Astrocyte (in vitro differentiated cells and primary cell): ENCODE measurements at regions not wholly inside any gene's neighbourhood (a gene's known extent, or its start where the extent isn't known, plus 50 kb on each side); places are given as distances from the start of the nearest gene placed in this dataset.

Source experiments
- DNase-seq: peaks from one replicate; pipeline ENCODE4 v3.0.0-alpha.2; 2010; ENCODE audit warnings: low read depth
- FAIRE-seq: peaks from 2 replicates; lab custom pipeline; 2011; peaks lifted over from hg19 to GRCh38; lab: Jason Lieb, UNC
- H2AFZ ChIP-seq: 2 replicates; pipeline ENCODE4 v1.6.0; 2012; ENCODE audit warnings: low read depth, low read length, inconsistent platforms
- H3K27ac ChIP-seq: 2 replicates; pipeline ENCODE4 v1.5.1; 2011; ENCODE audit warnings: low read depth, low read length, inconsistent platforms
- H3K27me3 ChIP-seq: 2 replicates; pipeline ENCODE4 v1.6.0; 2011; ENCODE audit warnings: low read length, inconsistent platforms; ENCODE audit not compliant: insufficient read depth
- H3K36me3 ChIP-seq: 2 replicates; pipeline ENCODE4 v1.5.1; 2011; ENCODE audit warnings: low read length, inconsistent platforms; ENCODE audit not compliant: insufficient read depth
- H3K4me1 ChIP-seq: 2 replicates; pipeline ENCODE4 v1.5.1; 2011; ENCODE audit warnings: low read length, inconsistent platforms; ENCODE audit not compliant: insufficient read depth
- H3K4me2 ChIP-seq: 2 replicates; pipeline ENCODE4 v1.6.0; 2012; ENCODE audit warnings: low read length, inconsistent platforms
- H3K4me3 ChIP-seq: 2 replicates; pipeline ENCODE4 v1.5.1; 2011; ENCODE audit warnings: low read depth, mild to moderate bottlenecking, low read length, inconsistent platforms; ENCODE audit not compliant: insufficient read depth
- H3K79me2 ChIP-seq: 2 replicates; pipeline ENCODE4 v1.6.0; 2012; ENCODE audit warnings: mild to moderate bottlenecking, low read length, inconsistent platforms; ENCODE audit not compliant: insufficient read depth
- H3K9ac ChIP-seq: 2 replicates; pipeline ENCODE4 v1.6.0; 2012; ENCODE audit warnings: mild to moderate bottlenecking, low read length, inconsistent platforms
- H3K9me3 ChIP-seq: 2 replicates; pipeline ENCODE4 v1.5.1; 2012; ENCODE audit warnings: low read depth, mild to moderate bottlenecking, low read length, inconsistent platforms; ENCODE audit not compliant: insufficient read depth
- H4K20me1 ChIP-seq: 2 replicates; pipeline ENCODE4 v1.6.0; 2012; ENCODE audit warnings: low read length, inconsistent platforms; ENCODE audit not compliant: insufficient read depth
- H3K27ac Mint-ChIP-seq: one replicate; pipeline ENCODE4 v1.8.0; 2021; ENCODE audit warnings: mild to moderate bottlenecking, mixed read lengths; ENCODE audit not compliant: unreplicated experiment
- H3K27me3 Mint-ChIP-seq: one replicate; pipeline ENCODE4 v1.8.0; 2021; ENCODE audit warnings: low read depth, mixed read lengths; ENCODE audit not compliant: unreplicated experiment
- H3K36me3 Mint-ChIP-seq: one replicate; pipeline ENCODE4 v1.8.0; 2021; ENCODE audit warnings: low read depth, mixed read lengths; ENCODE audit not compliant: unreplicated experiment
- H3K4me1 Mint-ChIP-seq: one replicate; pipeline ENCODE4 v1.8.0; 2021; ENCODE audit warnings: low read depth, mixed read lengths; ENCODE audit not compliant: unreplicated experiment
- H3K4me3 Mint-ChIP-seq: one replicate; pipeline ENCODE4 v1.8.0; 2021; ENCODE audit warnings: mild to moderate bottlenecking, moderate library complexity, mixed read lengths; ENCODE audit not compliant: unreplicated experiment
- H3K9me3 Mint-ChIP-seq: one replicate; pipeline ENCODE4 v1.8.0; 2021; ENCODE audit warnings: mild to moderate bottlenecking, mixed read lengths; ENCODE audit not compliant: unreplicated experiment
- EZH2 ChIP-seq: IDR thresholded peaks from 2 replicates; pipeline ENCODE4 v1.6.1; 2012; ENCODE audit warnings: mild to moderate bottlenecking, low read length, inconsistent platforms; ENCODE audit not compliant: insufficient read depth
- TF ChIP-seq, protein P1 (sequence below): IDR thresholded peaks from 2 replicates; pipeline ENCODE4 v1.5.1; 2011; ENCODE audit warnings: low read depth, mild to moderate bottlenecking, inconsistent platforms, low read length, moderate library complexity; ENCODE audit not compliant: insufficient read depth

- Mint-ChIP-seq H3K4me1 (no peaks in the 10 kb centered on the region), H3K27me3 (peaks cover 60% of the 10 kb centered on the region), H3K9me3 (no peaks in the 10 kb centered on the region), H3K4me3 (no peak overlapping the region), H3K36me3 (peaks cover 2% of the 10 kb centered on the region), H3K27ac (peak overlapping the region; percentile 38)
- no peaks in the 10 kb centered on the region for H4K20me1 ChIP-seq
- H2AFZ ChIP-seq: no peak overlapping the region
- no peaks in the 10 kb centered on the region for H3K4me1 ChIP-seq
- DNase-seq (no peak), FAIRE-seq (no peak)
- peaks cover 9% of the 10 kb centered on the region for H3K27me3 ChIP-seq
- TF ChIP-seq EZH2: no peak
- H3K36me3 ChIP-seq: no peaks in the 10 kb centered on the region
- H3K4me2 ChIP-seq: no peak overlapping the region
- no peaks in the 10 kb centered on the region for H3K9me3 ChIP-seq
- no peak overlapping the region for H3K9ac ChIP-seq
- no peak overlapping the region for H3K27ac ChIP-seq
- H3K79me2 ChIP-seq: no peaks in the 10 kb centered on the region
- H3K4me3 ChIP-seq: no peak overlapping the region
Observed at GRCh38 chr22:22424956-22425355, 83.6 kb downstream of the ZNF280B start.

- Histone ChIP-seq H3K4me3 (no peak overlapping the region), H3K4me2 (no peak overlapping the region), H3K36me3 (no peaks in the 10 kb centered on the region), H2AFZ (no peak overlapping the region), H3K27ac (no peak overlapping the region), H3K79me2 (no peaks in the 10 kb centered on the region), H3K9ac (no peak overlapping the region), H3K4me1 (no peaks in the 10 kb centered on the region), H3K9me3 (no peaks in the 10 kb centered on the region), H3K27me3 (peaks cover 9% of the 10 kb centered on the region), H4K20me1 (no peaks in the 10 kb centered on the region)
- Mint-ChIP-seq H3K4me1 (no peaks in the 10 kb centered on the region), H3K36me3 (peaks cover 2% of the 10 kb centered on the region), H3K9me3 (no peaks in the 10 kb centered on the region), H3K27ac (peak overlapping the region; percentile 38), H3K27me3 (peaks cover 60% of the 10 kb centered on the region), H3K4me3 (no peak overlapping the region)
- no peak for FAIRE-seq
- no peak for DNase-seq
- no peak for TF ChIP-seq EZH2
- TF ChIP-seq, protein P1, sequence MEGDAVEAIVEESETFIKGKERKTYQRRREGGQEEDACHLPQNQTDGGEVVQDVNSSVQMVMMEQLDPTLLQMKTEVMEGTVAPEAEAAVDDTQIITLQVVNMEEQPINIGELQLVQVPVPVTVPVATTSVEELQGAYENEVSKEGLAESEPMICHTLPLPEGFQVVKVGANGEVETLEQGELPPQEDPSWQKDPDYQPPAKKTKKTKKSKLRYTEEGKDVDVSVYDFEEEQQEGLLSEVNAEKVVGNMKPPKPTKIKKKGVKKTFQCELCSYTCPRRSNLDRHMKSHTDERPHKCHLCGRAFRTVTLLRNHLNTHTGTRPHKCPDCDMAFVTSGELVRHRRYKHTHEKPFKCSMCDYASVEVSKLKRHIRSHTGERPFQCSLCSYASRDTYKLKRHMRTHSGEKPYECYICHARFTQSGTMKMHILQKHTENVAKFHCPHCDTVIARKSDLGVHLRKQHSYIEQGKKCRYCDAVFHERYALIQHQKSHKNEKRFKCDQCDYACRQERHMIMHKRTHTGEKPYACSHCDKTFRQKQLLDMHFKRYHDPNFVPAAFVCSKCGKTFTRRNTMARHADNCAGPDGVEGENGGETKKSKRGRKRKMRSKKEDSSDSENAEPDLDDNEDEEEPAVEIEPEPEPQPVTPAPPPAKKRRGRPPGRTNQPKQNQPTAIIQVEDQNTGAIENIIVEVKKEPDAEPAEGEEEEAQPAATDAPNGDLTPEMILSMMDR: no peak
Observed at GRCh38 chr22:22425356-22425755, 83.2 kb downstream of the ZNF280B start.

DNA sequence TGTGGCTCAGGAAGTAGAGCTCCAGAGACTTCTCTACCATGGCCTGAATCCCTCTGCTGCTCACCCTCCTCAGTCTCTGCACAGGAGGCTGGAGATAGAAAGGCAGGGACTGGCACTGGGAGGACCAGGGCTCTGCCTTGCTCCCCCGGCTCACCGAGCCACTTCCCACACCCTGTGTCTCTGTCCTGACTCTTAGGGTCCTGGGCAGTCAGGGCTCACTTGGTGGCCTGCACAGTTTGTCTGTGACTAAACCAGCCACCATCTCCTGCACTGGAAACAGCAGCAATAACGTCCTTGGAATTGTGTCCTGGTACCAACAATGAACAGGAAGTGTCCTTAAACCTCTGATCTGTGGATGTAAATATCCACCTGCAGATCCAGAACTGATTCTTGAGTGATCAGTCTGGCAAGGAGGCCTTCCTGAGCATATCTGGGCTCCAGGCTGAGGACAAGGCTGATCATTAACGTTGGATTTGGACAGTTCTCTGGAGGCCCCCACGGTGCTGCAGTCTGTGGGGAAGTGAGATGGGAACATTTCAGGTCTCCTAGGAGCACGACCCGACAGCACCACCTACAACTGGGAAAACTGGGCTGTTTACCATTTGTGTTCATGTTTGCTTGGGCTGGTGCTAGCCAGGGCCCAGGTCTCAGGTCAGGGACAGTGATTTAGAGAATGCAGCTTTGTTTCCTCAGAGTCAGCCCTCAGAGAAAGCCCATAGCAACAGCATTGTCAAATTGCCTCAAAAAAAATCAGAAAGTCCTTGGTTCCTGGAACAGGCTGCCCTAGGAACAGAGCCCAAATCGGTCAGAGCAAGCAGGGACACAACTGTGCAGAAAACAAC lies 82.5 kb downstream of the ZNF280B start:
- no peak for FAIRE-seq
- Mint-ChIP-seq H3K4me3 (no peak overlapping the region), H3K36me3 (peaks cover 2% of the 10 kb centered on the region)

More for the DNA sequence above, 82.5 kb downstream of the ZNF280B start:
- Histone ChIP-seq H3K4me3 (no peak overlapping the region), H2AFZ (no peak overlapping the region), H4K20me1 (no peaks in the 10 kb centered on the region), H3K4me1 (no peaks in the 10 kb centered on the region), H3K36me3 (no peaks in the 10 kb centered on the region), H3K9ac (no peak overlapping the region), H3K27me3 (peaks cover 9% of the 10 kb centered on the region), H3K4me2 (no peak overlapping the region), H3K79me2 (no peaks in the 10 kb centered on the region), H3K27ac (no peak overlapping the region), H3K9me3 (no peaks in the 10 kb centered on the region)
- Mint-ChIP-seq H3K27ac (no peak overlapping the region), H3K4me1 (no peaks in the 10 kb centered on the region), H3K27me3 (peaks cover 60% of the 10 kb centered on the region), H3K9me3 (no peaks in the 10 kb centered on the region)
- DNase-seq: no peak
- TF ChIP-seq EZH2: no peak
- TF ChIP-seq, protein P1: no peak
